ENCODE measurements at regions not wholly inside any gene's neighbourhood (a gene's known extent, or its start where the extent isn't known, plus 50 kb on each side); places are given as distances from the start of the nearest gene placed in this dataset.

GRCh38 chr5:20536813-20537212 lies 548.8 kb upstream of the CDH18 start:
- ATAC-seq = no peak
- POLR2A ChIA-PET = no interaction called here
- H3K27me3 ChIP-seq (replicated peaks in 1 of 2; ENCODE audit: control insufficient read depth in 2 of 2, insufficient read depth in 2 of 2, low read length in 1 of 2) = no peaks in the 10 kb centered on the region
- H3K36me3 ChIP-seq (ENCODE audit: control insufficient read depth in 2 of 2, insufficient read depth in 2 of 2, low read length in 1 of 2) = no peaks in the 10 kb centered on the region
- no peak overlapping the region for H3K4me2 ChIP-seq (ENCODE audit: control insufficient read depth, insufficient read depth)
- H3K9ac ChIP-seq (ENCODE audit: control insufficient read depth, insufficient read depth, low read length) = no peak overlapping the region
- no peaks in the 10 kb centered on the region for H3K79me2 ChIP-seq (ENCODE audit: control insufficient read depth, insufficient read depth, low read length)
- no peak overlapping the region for H3K27ac ChIP-seq (ENCODE audit: control insufficient read depth, insufficient read depth)
- BruUV-seq (replicated peaks) = no TSS peak
- H4K20me1 ChIP-seq (ENCODE audit: control insufficient read depth, insufficient read depth) = no peaks in the 10 kb centered on the region
- SMC1A ChIA-PET (ENCODE audit: uncharacterized antibody, unreplicated experiment) = no interaction called here
- H3K4me1 ChIP-seq (ENCODE audit: control insufficient read depth, insufficient read depth, low read length) = no peaks in the 10 kb centered on the region
- TF ChIP-seq KAT2A (conservative IDR thresholded peaks at IDR 0.05; ENCODE audit: control insufficient read depth, low read depth, low read length) (no peak), NKRF (conservative IDR thresholded peaks at IDR 0.05) (no peak), CEBPB (IDR thresholded peaks at IDR 0.05; ENCODE audit: borderline replicate concordance in 1 of 2, low read depth in 2 of 2, low read length in 2 of 2) (no peak)
- intact Hi-C loops (cut with micrococcal nuclease; ENCODE audit: unreplicated experiment) (no loop called here), in situ Hi-C loops (cut with MboI) (no loop called here)
- no peaks in the 10 kb centered on the region for H3K9me3 ChIP-seq (replicated peaks; ENCODE audit: control insufficient read depth, insufficient read depth, low read length)
- RAD21 ChIA-PET (ENCODE audit: unreplicated experiment) = no interaction called here
- CTCF ChIA-PET = interaction anchor here (1.1 to 1.3 kb wide), 2 partner anchors 20 to 25 kb away, joined by 3 read pairs; no protein-coding TSS in a partner anchor
- H3K4me3 ChIP-seq = no peak overlapping the region
- no peak overlapping the region for H2AFZ ChIP-seq (ENCODE audit: control insufficient read depth, low read depth, low read length)
- FAIRE-seq = no peak
- DNase-seq (ENCODE audit: low read depth, low spot score) = no peak

- no peak for FAIRE-seq
- no peak overlapping the region for H3K4me3 ChIP-seq
- SMC1A ChIA-PET (ENCODE audit: uncharacterized antibody, unreplicated experiment) = no interaction called here
- H3K4me2 ChIP-seq (ENCODE audit: control insufficient read depth, insufficient read depth) = no peak overlapping the region
- no peaks in the 10 kb centered on the region for H3K36me3 ChIP-seq (ENCODE audit: control insufficient read depth in 2 of 2, insufficient read depth in 2 of 2, low read length in 1 of 2)
- CTCF ChIA-PET = interaction anchor here (1.1 kb wide), 1 partner anchor 25 kb away, joined by 3 read pairs; no protein-coding TSS in a partner anchor
- no peaks in the 10 kb centered on the region for H3K27me3 ChIP-seq (replicated peaks in 1 of 2; ENCODE audit: control insufficient read depth in 2 of 2, insufficient read depth in 2 of 2, low read length in 1 of 2)
- no peaks in the 10 kb centered on the region for H3K79me2 ChIP-seq (ENCODE audit: control insufficient read depth, insufficient read depth, low read length)
- ATAC-seq = no peak
- WGBS (ENCODE audit: insufficient coverage, insufficient replicate concordance, low lambda C conversion rate, missing lambda C conversion rate) = 3% methylated on average over 2 of the region's 2 CpGs
- RAD21 ChIA-PET (ENCODE audit: unreplicated experiment) = no interaction called here
- POLR2A ChIA-PET = no interaction called here
- H3K27ac ChIP-seq (ENCODE audit: control insufficient read depth, insufficient read depth) = no peak overlapping the region
- in situ Hi-C loops (cut with MboI) = no loop called here
- intact Hi-C loops (cut with micrococcal nuclease; ENCODE audit: unreplicated experiment) = no loop called here
- DNase-seq (ENCODE audit: low read depth, low spot score) = no peak
- H3K9ac ChIP-seq (ENCODE audit: control insufficient read depth, insufficient read depth, low read length) = no peak overlapping the region
- no TSS peak for BruUV-seq (replicated peaks)
- no peaks in the 10 kb centered on the region for H3K9me3 ChIP-seq (replicated peaks; ENCODE audit: control insufficient read depth, insufficient read depth, low read length)
- H4K20me1 ChIP-seq (ENCODE audit: control insufficient read depth, insufficient read depth) = no peaks in the 10 kb centered on the region
- no peaks in the 10 kb centered on the region for H3K4me1 ChIP-seq (ENCODE audit: control insufficient read depth, insufficient read depth, low read length)
- no peak overlapping the region for H2AFZ ChIP-seq (ENCODE audit: control insufficient read depth, low read depth, low read length)
- TF ChIP-seq ZBTB11 (CRISPR knock-in tag; IDR thresholded peaks at IDR 0.05) (no peak), ATF3 (IDR thresholded peaks at IDR 0.05; ENCODE audit: borderline replicate concordance, extremely low read depth, low read depth, low read length) (no peak), TBL1XR1 (IDR thresholded peaks at IDR 0.05; ENCODE audit: low read depth, low read length) (no peak), HDAC6 (IDR thresholded peaks at IDR 0.05; ENCODE audit: unreplicated experiment) (no peak), CTCF (IDR thresholded peaks at IDR 0.05 in 2 of 3, conservative IDR thresholded peaks at IDR 0.05 in 1 of 3; ENCODE audit: control insufficient read depth in 2 of 3, extremely low read depth in 1 of 3, insufficient read depth in 1 of 3, low read depth in 3 of 3, low read length in 3 of 3) (no peak)
Observed at GRCh38 chr5:20536341-20536740, 548.3 kb upstream of the CDH18 start.

Measured in GM12878 (cell line).